ENCODE measurements at regions not wholly inside any gene's neighbourhood (a gene's known extent, or its start where the extent isn't known, plus 50 kb on each side); places are given as distances from the start of the nearest gene placed in this dataset.

- in situ Hi-C loops (cut with HindIII; ENCODE audit: low sequenced_read_pairs), result no loop called here
Observed at GRCh38 chr10:83954193-83954799, 185.0 kb upstream of the GHITM start.

- in situ Hi-C loops (cut with HindIII; ENCODE audit: low sequenced_read_pairs), result no loop called here
Observed at GRCh38 chr10:83955406-83955805, 183.9 kb upstream of the GHITM start.

GRCh38 chr10:83957168-83957947, 182.0 kb upstream of the GHITM start:
- in situ Hi-C loops (cut with HindIII; ENCODE audit: low sequenced_read_pairs), result no loop called here

- in situ Hi-C loops (cut with HindIII; ENCODE audit: low sequenced_read_pairs), result no loop called here
Observed at GRCh38 chr10:83959328-83959727, 180.0 kb upstream of the GHITM start.

GRCh38 chr10:83960125-83960524, 179.2 kb upstream of the GHITM start:
- in situ Hi-C loops (cut with HindIII; ENCODE audit: low sequenced_read_pairs), result no loop called here

- in situ Hi-C loops (cut with HindIII; ENCODE audit: low sequenced_read_pairs), result no loop called here
Observed at GRCh38 chr10:83961620-83962019, 177.7 kb upstream of the GHITM start.

GRCh38 chr10:83963446-83963845, 175.9 kb upstream of the GHITM start:
- in situ Hi-C loops (cut with HindIII; ENCODE audit: low sequenced_read_pairs), result no loop called here

GRCh38 chr10:83965473-83965872, 173.8 kb upstream of the GHITM start:
- in situ Hi-C loops (cut with HindIII; ENCODE audit: low sequenced_read_pairs), result no loop called here

- in situ Hi-C loops (cut with HindIII; ENCODE audit: low sequenced_read_pairs), result no loop called here
Observed at GRCh38 chr10:83968052-83968451, 171.3 kb upstream of the GHITM start.

- in situ Hi-C loops (cut with HindIII; ENCODE audit: low sequenced_read_pairs), result no loop called here
Observed at GRCh38 chr10:83978681-83979383, 160.5 kb upstream of the GHITM start.

GRCh38 chr10:83982812-83983211, 156.5 kb upstream of the GHITM start:
- in situ Hi-C loops (cut with HindIII; ENCODE audit: low sequenced_read_pairs), result no loop called here

- in situ Hi-C loops (cut with HindIII; ENCODE audit: low sequenced_read_pairs), result no loop called here
Observed at GRCh38 chr10:83983578-83984255, 155.6 kb upstream of the GHITM start.

GRCh38 chr10:83984256-83984640, 155.1 kb upstream of the GHITM start:
- in situ Hi-C loops (cut with HindIII; ENCODE audit: low sequenced_read_pairs), result no loop called here

GRCh38 chr10:83986800-83987199, 152.5 kb upstream of the GHITM start:
- in situ Hi-C loops (cut with HindIII; ENCODE audit: low sequenced_read_pairs), result loop anchor here (5.0 kb wide), 1 partner anchor 39 kb away; no protein-coding TSS in a partner anchor

GRCh38 chr10:83987216-83987615, 152.1 kb upstream of the GHITM start:
- in situ Hi-C loops (cut with HindIII; ENCODE audit: low sequenced_read_pairs), result loop anchor here (5.0 kb wide), 1 partner anchor 40 kb away; no protein-coding TSS in a partner anchor

- in situ Hi-C loops (cut with HindIII; ENCODE audit: low sequenced_read_pairs), result loop anchor here (5.0 kb wide), 1 partner anchor 41 kb away; no protein-coding TSS in a partner anchor
Observed at GRCh38 chr10:83988435-83988834, 150.9 kb upstream of the GHITM start.

- in situ Hi-C loops (cut with HindIII; ENCODE audit: low sequenced_read_pairs), result no loop called here
Observed at GRCh38 chr10:83990126-83990525, 149.2 kb upstream of the GHITM start.

- in situ Hi-C loops (cut with HindIII; ENCODE audit: low sequenced_read_pairs), result no loop called here
Observed at GRCh38 chr10:83991986-83992753, 147.1 kb upstream of the GHITM start.

GRCh38 chr10:83994325-83994724, 145.0 kb upstream of the GHITM start:
- in situ Hi-C loops (cut with HindIII; ENCODE audit: low sequenced_read_pairs), result no loop called here

GRCh38 chr10:83995738-83996331, 143.5 kb upstream of the GHITM start:
- in situ Hi-C loops (cut with HindIII; ENCODE audit: low sequenced_read_pairs), result no loop called here
